GM23338 (cell line): ENCODE measurements at regions not wholly inside any gene's neighbourhood (a gene's known extent, or its start where the extent isn't known, plus 50 kb on each side); places are given as distances from the start of the nearest gene placed in this dataset.

Experiments
- ATAC-seq: fragments of 200-7000 bp; cut with Tn5 transposase; 3 replicates; pipeline ENCODE4 v1.9.1; 2020
- DNase-seq: peaks from one replicate; pipeline ENCODE4 v3.0.0-alpha.2; 2015; ENCODE audit warnings: low spot score
- H2AFZ ChIP-seq: fragments of 200-600 bp; sonication (generic); 2 replicates; pipeline ENCODE4 v1.8.0; 2016; ENCODE audit warnings: antibody characterized with exemption, mild to moderate bottlenecking, moderate library complexity
- H3F3A ChIP-seq: fragments of 200-600 bp; sonication (generic); replicated peaks from 2 replicates; pipeline ENCODE4 v1.8.0; 2017; ENCODE audit warnings: antibody characterized with exemption, mixed run types, low read depth
- H3K27ac ChIP-seq: fragments of 200-600 bp; sonication (generic); 2 replicates; pipeline ENCODE4 v1.6.1; 2016; ENCODE audit warnings: low read depth
- H3K27me3 ChIP-seq: fragments of 200-600 bp; sonication (generic); 2 replicates; pipeline ENCODE4 v1.8.0; 2016; ENCODE audit warnings: mild to moderate bottlenecking, mixed run types, moderate library complexity; ENCODE audit not compliant: insufficient read depth
- H3K36me3 ChIP-seq: fragments of 200-600 bp; sonication (generic); 2 replicates; pipeline ENCODE4 v1.8.0; 2016; ENCODE audit warnings: mild to moderate bottlenecking; ENCODE audit not compliant: insufficient read depth
- H3K4me1 ChIP-seq: fragments of 200-600 bp; sonication (generic); 2 replicates; pipeline ENCODE4 v1.8.0; 2016; ENCODE audit warnings: mild to moderate bottlenecking, moderate library complexity; ENCODE audit not compliant: insufficient read depth
- H3K4me2 ChIP-seq: fragments of 200-600 bp; sonication (generic); 2 replicates; pipeline ENCODE4 v1.7.1; 2017; ENCODE audit warnings: mixed run types
- H3K4me3 ChIP-seq: fragments of 200-600 bp; sonication (generic); 2 replicates; pipeline ENCODE4 v1.6.1; 2016; ENCODE audit warnings: mixed run types
- H3K79me2 ChIP-seq: fragments of 200-600 bp; sonication (generic); replicated peaks from 2 replicates; pipeline ENCODE4 v1.8.0; 2017; ENCODE audit warnings: mild to moderate bottlenecking; ENCODE audit not compliant: insufficient read depth
- H3K9me2 ChIP-seq: fragments of 200-600 bp; sonication (generic); 2 replicates; pipeline ENCODE4 v1.8.0; 2017; ENCODE audit not compliant: insufficient read depth
- H4K20me1 ChIP-seq: fragments of 200-600 bp; sonication (generic); replicated peaks from 2 replicates; pipeline ENCODE4 v1.8.0; 2017; ENCODE audit warnings: mild to moderate bottlenecking; ENCODE audit not compliant: insufficient read depth
- H3K27ac Mint-ChIP-seq: 2 replicates; pipeline ENCODE4 v1.8.0; 2020; ENCODE audit warnings: inconsistent platforms, mild to moderate bottlenecking, moderate library complexity, mixed read lengths
- H3K27me3 Mint-ChIP-seq: 3 replicates; pipeline ENCODE4 v1.8.0; 2022; ENCODE audit warnings: low read depth, mild to moderate bottlenecking, moderate library complexity, mixed read lengths, inconsistent platforms; ENCODE audit not compliant: insufficient read depth, poor library complexity
- H3K36me3 Mint-ChIP-seq: 3 replicates; pipeline ENCODE4 v1.8.0; 2021; ENCODE audit warnings: low read depth, mild to moderate bottlenecking, inconsistent platforms, moderate library complexity, mixed read lengths
- H3K4me1 Mint-ChIP-seq: 3 replicates; pipeline ENCODE4 v1.8.0; 2020; ENCODE audit warnings: mild to moderate bottlenecking, inconsistent platforms, mixed read lengths
- H3K4me3 Mint-ChIP-seq: 3 replicates; pipeline ENCODE4 v1.8.0; 2021; ENCODE audit warnings: moderate library complexity, mild to moderate bottlenecking, inconsistent platforms, mixed read lengths
- H3K9me3 Mint-ChIP-seq: 3 replicates; pipeline ENCODE4 v1.8.0; 2020; ENCODE audit warnings: moderate library complexity, mild to moderate bottlenecking, inconsistent platforms, mixed read lengths
- CREB1 ChIP-seq: fragments of 250-450 bp; sonication (Bioruptor Pico); IDR thresholded peaks from 2 replicates; pipeline ENCODE4 v1.5.0; 2020; ENCODE audit warnings: low read depth, mild to moderate bottlenecking, moderate library complexity
- EZH2phosphoT487 ChIP-seq: fragments of 200-600 bp; sonication (generic); IDR thresholded peaks from one replicate; pipeline ENCODE4 v1.8.1; 2018; ENCODE audit warnings: antibody characterized with exemption; ENCODE audit not compliant: unreplicated experiment
- NANOG ChIP-seq: IDR thresholded peaks from 2 replicates; pipeline ENCODE4 v1.6.1; 2016; ENCODE audit warnings: antibody characterized with exemption, borderline replicate concordance
- POLR2AphosphoS5 ChIP-seq: IDR thresholded peaks from 2 replicates; pipeline ENCODE4 v1.6.1; 2016; ENCODE audit warnings: antibody characterized with exemption, low read depth
- ZNF114 ChIP-seq: fragments of 250-450 bp; sonication (Bioruptor Pico); IDR thresholded peaks from 2 replicates; pipeline ENCODE4 v1.5.0; 2020; ENCODE audit warnings: mild to moderate bottlenecking, moderate library complexity
- ZNF331 ChIP-seq: fragments of 250-450 bp; sonication (Bioruptor Pico); IDR thresholded peaks from 2 replicates; pipeline ENCODE4 v1.5.0; 2020; ENCODE audit warnings: low read depth, mild to moderate bottlenecking, moderate library complexity
- TF ChIP-seq, protein P1 (sequence below): IDR thresholded peaks from 2 replicates; pipeline ENCODE4 v1.6.1; 2016; ENCODE audit warnings: antibody characterized with exemption
- TF ChIP-seq, protein P2 (sequence below): IDR thresholded peaks from one replicate; pipeline ENCODE4 v1.6.1; 2018; ENCODE audit warnings: antibody characterized with exemption; ENCODE audit not compliant: unreplicated experiment
- TF ChIP-seq, protein P3 (sequence below), 2 experiments: fragments of 200-600 bp in 1 of 2; sonication (generic) in 1 of 2; conservative IDR thresholded peaks; 2 replicates each; pipeline versions ENCODE4 v1.5.1 to v1.6.1; 2016 to 2017; ENCODE audit warnings: antibody characterized with exemption in 2 of 2, low read depth in 2 of 2, mild to moderate bottlenecking in 2 of 2, moderate library complexity in 1 of 2

DNA sequence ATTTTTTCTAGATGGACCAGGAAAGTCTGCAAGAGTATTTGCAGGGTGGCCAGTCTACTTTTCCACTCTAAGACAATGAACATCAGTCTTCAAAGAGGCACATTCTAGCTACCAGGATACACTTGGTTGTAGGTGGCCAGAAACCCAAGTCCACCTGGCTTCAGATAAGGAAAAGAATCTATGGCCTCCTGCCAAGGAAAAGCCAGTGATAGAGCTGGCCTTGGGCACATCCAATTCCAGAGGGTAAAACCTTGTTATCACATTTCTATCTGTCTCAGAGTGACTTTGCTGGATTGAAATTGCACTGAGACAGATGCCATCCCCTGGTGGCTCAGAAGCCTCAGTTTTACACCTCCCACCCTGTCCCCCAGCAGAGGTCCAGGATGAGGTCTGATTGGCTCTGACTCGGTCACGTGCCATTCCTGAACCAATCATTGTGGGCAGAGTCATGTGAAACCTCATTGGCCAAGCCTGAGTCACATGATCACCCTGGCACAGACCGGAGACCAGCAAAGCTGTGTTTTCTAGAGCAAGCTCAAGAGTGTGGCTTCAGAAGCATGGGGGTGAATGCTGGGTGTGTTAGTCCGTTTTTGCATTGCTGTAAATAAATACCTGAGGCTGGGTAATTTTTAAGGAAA lies 497.4 kb upstream of the SULF2 start:
- Mint-ChIP-seq H3K4me3 (no peak overlapping the region), H3K4me1 (peaks cover 16% of the 10 kb centered on the region)
- H3K27ac ChIP-seq, result no peak overlapping the region

DNA sequence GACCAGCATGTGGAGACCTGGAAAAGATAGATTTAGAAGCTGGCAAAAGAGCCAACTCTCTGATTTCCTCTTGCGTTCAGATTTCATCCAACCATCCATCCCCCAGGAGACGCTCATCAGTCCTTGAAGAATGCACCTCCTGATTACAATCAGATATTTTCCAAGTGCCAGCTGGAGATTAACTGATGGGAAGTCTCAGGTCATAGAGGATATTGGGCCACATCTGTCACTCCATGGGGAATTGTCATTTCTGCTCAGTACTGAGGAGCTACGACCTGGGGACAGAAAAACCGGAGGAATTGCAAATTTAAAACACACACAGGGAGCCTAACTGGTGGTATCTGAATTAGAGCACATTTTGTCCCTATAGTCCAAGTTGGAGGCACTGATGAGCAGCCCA lies 496.2 kb upstream of the SULF2 start:
- H3K79me2 ChIP-seq, result no peaks in the 10 kb centered on the region
- no peak overlapping the region for H2AFZ ChIP-seq
- Mint-ChIP-seq H3K4me1 (peaks cover 17% of the 10 kb centered on the region), H3K4me3 (no peak overlapping the region), H3K36me3 (no peaks in the 10 kb centered on the region; the same call in 2 of the 3 replicates), H3K27ac (no peak overlapping the region), H3K9me3 (no peaks in the 10 kb centered on the region; the same call in 2 of the 3 replicates), H3K27me3 (peaks cover 2% of the 10 kb centered on the region)
- ATAC-seq (no peak), DNase-seq (no peak)
- H3F3A ChIP-seq, result no peaks in the 10 kb centered on the region
- H3K27me3 ChIP-seq, result no peaks in the 10 kb centered on the region
- H3K4me2 ChIP-seq, result no peak overlapping the region
- H3K36me3 ChIP-seq, result no peaks in the 10 kb centered on the region
- H3K9me2 ChIP-seq, result 0 out of 2 replicates have a peak, but pooled peaks cover 3% of the 10 kb centered on the region
- no peak overlapping the region for H3K4me3 ChIP-seq
- H3K4me1 ChIP-seq, result peaks cover 9% of the 10 kb centered on the region
- no peak overlapping the region for H3K27ac ChIP-seq
- H4K20me1 ChIP-seq, result no peaks in the 10 kb centered on the region
- TF ChIP-seq NANOG (no peak), ZNF114 (CRISPR knock-in tag) (no peak), EZH2phosphoT487 (no peak), CREB1 (CRISPR knock-in tag) (no peak)
- TF ChIP-seq, protein P1, sequence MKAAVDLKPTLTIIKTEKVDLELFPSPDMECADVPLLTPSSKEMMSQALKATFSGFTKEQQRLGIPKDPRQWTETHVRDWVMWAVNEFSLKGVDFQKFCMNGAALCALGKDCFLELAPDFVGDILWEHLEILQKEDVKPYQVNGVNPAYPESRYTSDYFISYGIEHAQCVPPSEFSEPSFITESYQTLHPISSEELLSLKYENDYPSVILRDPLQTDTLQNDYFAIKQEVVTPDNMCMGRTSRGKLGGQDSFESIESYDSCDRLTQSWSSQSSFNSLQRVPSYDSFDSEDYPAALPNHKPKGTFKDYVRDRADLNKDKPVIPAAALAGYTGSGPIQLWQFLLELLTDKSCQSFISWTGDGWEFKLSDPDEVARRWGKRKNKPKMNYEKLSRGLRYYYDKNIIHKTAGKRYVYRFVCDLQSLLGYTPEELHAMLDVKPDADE, result no peak
- TF ChIP-seq, protein P2, sequence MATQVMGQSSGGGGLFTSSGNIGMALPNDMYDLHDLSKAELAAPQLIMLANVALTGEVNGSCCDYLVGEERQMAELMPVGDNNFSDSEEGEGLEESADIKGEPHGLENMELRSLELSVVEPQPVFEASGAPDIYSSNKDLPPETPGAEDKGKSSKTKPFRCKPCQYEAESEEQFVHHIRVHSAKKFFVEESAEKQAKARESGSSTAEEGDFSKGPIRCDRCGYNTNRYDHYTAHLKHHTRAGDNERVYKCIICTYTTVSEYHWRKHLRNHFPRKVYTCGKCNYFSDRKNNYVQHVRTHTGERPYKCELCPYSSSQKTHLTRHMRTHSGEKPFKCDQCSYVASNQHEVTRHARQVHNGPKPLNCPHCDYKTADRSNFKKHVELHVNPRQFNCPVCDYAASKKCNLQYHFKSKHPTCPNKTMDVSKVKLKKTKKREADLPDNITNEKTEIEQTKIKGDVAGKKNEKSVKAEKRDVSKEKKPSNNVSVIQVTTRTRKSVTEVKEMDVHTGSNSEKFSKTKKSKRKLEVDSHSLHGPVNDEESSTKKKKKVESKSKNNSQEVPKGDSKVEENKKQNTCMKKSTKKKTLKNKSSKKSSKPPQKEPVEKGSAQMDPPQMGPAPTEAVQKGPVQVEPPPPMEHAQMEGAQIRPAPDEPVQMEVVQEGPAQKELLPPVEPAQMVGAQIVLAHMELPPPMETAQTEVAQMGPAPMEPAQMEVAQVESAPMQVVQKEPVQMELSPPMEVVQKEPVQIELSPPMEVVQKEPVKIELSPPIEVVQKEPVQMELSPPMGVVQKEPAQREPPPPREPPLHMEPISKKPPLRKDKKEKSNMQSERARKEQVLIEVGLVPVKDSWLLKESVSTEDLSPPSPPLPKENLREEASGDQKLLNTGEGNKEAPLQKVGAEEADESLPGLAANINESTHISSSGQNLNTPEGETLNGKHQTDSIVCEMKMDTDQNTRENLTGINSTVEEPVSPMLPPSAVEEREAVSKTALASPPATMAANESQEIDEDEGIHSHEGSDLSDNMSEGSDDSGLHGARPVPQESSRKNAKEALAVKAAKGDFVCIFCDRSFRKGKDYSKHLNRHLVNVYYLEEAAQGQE, result no peak

More for the DNA sequence above, 497.4 kb upstream of the SULF2 start:
- peaks cover 18% of the 10 kb centered on the region for H3K4me1 ChIP-seq
- H2AFZ ChIP-seq, result no peak overlapping the region
- H3K9me2 ChIP-seq, result 0 out of 2 replicates have a peak, but pooled peaks cover 3% of the 10 kb centered on the region
- H3K4me2 ChIP-seq, result no peak overlapping the region
- Mint-ChIP-seq H3K27ac (no peak overlapping the region), H3K27me3 (peaks cover 2% of the 10 kb centered on the region), H3K9me3 (no peaks in the 10 kb centered on the region; the same call in 2 of the 3 replicates), H3K36me3 (no peaks in the 10 kb centered on the region; the same call in 2 of the 3 replicates)
- no peak overlapping the region for H3K4me3 ChIP-seq
- H3K79me2 ChIP-seq, result no peaks in the 10 kb centered on the region
- ATAC-seq (no peak), DNase-seq (no peak)
- no peaks in the 10 kb centered on the region for H3F3A ChIP-seq
- no peaks in the 10 kb centered on the region for H3K36me3 ChIP-seq
- TF ChIP-seq, protein P3, sequence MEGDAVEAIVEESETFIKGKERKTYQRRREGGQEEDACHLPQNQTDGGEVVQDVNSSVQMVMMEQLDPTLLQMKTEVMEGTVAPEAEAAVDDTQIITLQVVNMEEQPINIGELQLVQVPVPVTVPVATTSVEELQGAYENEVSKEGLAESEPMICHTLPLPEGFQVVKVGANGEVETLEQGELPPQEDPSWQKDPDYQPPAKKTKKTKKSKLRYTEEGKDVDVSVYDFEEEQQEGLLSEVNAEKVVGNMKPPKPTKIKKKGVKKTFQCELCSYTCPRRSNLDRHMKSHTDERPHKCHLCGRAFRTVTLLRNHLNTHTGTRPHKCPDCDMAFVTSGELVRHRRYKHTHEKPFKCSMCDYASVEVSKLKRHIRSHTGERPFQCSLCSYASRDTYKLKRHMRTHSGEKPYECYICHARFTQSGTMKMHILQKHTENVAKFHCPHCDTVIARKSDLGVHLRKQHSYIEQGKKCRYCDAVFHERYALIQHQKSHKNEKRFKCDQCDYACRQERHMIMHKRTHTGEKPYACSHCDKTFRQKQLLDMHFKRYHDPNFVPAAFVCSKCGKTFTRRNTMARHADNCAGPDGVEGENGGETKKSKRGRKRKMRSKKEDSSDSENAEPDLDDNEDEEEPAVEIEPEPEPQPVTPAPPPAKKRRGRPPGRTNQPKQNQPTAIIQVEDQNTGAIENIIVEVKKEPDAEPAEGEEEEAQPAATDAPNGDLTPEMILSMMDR (conservative IDR thresholded peaks at IDR 0.05; ENCODE audit: low read depth in 2 of 2), result no peak
- no peak for TF ChIP-seq POLR2AphosphoS5
- TF ChIP-seq ZNF331 (CRISPR knock-in tag), result no peak
- no peak for TF ChIP-seq CREB1 (CRISPR knock-in tag)
- TF ChIP-seq ZNF114 (CRISPR knock-in tag), result no peak
- no peaks in the 10 kb centered on the region for H4K20me1 ChIP-seq
- no peaks in the 10 kb centered on the region for H3K27me3 ChIP-seq
